COLO829 (cell line): ENCODE measurements at regions not wholly inside any gene's neighbourhood (a gene's known extent, or its start where the extent isn't known, plus 50 kb on each side); places are given as distances from the start of the nearest gene placed in this dataset.
"Not testable (repeated sequence)": the region's sequence is repeated elsewhere in the genome, so short reads cannot be mapped to it uniquely, and the experiment has no call there.

Experiments
- DNase-seq: peaks from one replicate; pipeline ENCODE4 v3.0.0; 2012; ENCODE audit warnings: low spot score

DNA sequence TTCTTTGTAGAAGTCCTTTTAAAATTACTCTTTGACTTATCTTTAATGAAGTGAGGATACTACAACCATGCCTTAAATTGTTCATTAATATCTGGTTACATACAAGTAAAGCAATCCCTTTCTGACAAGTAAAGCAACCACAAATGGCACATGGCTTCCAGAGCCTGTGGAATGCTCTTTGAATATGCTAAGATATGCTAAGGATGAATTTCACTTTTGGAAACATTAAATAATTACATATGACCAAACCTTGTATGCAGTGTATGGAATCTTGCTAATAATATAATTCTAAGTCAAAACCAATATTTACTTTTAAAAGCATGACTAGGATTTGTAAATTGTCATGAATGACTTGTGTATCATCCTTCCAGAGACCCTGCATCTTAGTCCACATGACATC, 1711.2 kb upstream of the CELF4 start:
- DNase-seq: no peak

DNA sequence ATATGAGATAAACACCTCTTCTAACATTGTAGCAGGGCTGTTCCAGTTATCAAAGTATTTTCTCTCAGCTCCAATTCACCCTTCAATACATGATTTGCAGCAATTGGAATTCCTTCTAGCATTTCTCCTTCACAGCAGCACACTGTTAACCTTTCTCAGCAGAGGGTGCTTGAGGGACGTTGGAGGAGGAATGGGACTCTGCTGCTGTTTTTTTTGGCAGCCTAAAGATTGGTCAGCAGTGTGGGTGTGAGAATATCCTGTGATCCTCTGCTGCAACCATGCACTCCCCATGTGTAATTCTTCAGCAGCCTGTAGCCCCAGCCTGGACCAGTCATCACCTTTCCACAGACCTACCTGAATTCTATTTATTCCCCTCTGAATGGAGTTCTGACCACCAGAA, 1708.9 kb upstream of the CELF4 start:
- DNase-seq: no peak

DNA sequence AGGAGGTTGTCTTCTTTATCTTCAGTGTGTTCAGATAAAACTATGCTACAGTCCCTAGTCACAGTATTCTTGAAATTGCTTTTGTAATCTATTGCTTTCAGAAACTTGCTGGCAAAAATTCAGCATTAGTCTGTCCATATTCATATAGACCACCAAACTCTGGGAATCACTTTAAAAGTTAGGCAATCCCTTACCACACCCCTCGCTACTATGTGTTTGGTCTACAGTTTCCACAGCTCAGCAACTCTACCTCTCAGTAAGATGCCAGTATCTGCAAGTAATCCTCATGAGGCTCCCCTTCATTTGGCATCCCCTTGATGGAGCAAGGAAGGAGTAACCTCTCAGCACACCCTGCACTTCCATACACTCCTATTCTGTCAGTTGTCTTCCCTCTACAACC, 1706.6 kb upstream of the CELF4 start:
- DNase-seq: no peak

DNA sequence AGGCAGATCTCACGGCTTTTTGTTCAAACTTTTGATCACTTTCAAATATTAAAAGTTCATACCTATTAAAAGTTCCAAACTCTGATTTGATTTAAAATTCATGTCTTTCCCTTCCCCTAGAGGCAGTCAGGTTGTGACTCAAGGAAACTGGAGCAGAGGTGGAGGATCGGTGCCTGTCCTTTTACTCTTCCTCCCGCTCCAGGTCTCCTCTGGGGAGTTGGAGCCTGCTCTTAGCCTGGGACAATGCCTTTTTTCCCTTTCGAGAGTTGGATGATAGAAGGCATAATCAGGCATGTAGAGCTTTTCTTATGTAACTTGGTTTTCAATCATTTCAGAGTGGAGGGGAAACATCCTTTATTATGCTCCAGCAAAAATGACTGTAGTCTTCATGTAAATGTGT, 1706.1 kb upstream of the CELF4 start:
- DNase-seq: no peak

DNA sequence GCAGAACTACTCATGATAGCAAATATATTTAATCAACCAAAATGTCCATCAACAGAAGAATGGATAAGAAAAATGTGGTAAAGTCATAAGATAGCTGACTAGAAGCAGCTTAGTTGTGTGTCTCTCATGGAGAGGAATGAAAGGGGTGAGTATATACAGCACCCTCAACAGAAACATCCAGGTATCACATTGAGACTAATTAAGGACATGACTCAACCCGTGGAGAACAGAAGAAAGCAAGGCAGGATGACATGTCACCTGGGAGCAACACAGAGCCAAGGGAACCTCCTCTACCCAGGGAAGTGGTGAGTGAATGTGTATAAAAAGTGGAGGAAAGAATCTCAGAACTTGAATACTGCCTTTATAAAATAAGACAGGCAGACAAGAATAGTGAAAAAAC, 1695.0 kb upstream of the CELF4 start:
- no peak for DNase-seq

DNA sequence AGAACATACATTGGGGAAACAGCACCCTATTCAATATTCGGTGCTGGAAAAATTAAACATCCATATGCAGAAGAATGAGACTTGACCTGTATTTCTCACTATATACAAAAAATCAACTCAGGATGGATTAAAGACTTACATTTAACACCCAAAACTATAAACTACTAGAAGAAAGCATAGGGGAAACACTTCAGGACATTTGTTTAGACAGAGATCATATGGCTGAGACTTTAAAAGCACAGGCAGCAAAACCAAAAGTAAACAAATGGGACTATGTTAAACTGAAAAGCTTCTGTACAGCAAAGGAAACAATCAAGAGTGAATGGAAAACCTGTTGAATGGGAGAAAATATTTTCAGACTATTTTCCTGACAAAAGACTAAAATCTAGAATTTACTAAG, 1694.1 kb upstream of the CELF4 start:
- no peak for DNase-seq

DNA sequence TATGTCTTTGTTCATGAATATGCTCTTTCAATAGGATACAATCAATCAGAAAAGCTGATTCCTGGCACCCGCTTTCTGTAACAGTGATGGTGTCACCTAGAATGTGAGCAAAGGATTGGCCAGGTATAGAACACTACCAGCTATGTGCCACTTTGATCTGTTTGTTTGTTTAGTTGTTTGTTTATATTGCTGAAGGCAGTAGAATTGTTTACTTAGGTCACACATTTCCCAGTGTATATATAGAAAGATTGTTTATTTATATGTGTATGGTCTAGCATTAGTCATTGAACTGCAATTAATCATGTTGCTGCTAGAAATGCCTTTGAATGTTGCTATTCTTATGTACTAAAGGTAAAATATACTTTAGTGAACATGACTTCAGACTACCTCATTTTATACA, 1678.6 kb upstream of the CELF4 start:
- DNase-seq: no peak

DNA sequence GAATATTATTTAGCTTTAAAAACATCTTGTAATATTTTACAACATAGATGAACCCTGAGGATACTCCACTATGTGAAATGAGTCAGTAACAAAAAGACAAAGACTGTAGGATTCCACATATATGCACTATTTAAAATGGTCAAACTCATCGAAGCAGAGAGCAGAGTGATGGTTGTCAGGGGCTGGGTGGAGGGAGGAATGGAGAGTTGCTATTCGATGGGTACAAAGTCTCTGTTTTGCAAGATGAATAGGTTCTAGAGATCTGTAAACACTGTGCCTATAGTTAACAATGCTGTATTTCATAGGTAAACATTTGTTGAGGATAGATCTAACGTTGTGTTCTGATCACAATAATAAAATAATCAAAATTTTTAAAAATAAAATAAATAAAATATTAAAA, 1675.9 kb upstream of the CELF4 start:
- DNase-seq: no peak

DNA sequence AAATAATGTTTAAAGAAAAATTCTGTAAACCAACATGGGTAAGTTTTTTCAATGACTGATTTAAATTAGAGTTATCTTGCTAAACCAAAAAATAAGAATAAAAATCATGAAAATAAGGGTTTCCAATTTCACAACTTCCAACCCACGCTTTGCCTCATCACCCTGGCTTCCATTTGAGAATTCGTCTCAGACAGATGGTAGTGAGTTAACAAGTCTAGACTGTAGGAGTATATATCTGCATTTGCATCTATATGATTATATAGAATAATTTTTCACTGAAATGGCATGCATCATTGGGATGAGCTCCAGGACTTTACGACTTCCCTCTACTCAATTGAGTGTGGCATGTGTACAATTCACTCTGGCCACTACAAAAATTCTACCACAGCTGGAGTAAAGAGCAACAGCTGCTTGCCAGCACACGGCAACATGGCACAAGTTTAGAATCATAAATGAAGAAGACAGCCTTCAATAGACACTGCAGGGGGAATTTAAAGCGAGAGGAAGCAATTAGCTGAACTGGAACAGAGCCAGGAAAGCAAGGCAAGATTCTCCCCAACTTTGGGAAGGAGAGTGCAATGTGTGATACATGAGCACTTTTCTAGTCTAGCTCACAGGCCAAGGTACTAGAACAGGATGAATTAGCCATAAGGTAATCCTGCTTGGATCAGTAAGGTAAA, 1673.5 kb upstream of the CELF4 start:
- DNase-seq: no peak

DNA sequence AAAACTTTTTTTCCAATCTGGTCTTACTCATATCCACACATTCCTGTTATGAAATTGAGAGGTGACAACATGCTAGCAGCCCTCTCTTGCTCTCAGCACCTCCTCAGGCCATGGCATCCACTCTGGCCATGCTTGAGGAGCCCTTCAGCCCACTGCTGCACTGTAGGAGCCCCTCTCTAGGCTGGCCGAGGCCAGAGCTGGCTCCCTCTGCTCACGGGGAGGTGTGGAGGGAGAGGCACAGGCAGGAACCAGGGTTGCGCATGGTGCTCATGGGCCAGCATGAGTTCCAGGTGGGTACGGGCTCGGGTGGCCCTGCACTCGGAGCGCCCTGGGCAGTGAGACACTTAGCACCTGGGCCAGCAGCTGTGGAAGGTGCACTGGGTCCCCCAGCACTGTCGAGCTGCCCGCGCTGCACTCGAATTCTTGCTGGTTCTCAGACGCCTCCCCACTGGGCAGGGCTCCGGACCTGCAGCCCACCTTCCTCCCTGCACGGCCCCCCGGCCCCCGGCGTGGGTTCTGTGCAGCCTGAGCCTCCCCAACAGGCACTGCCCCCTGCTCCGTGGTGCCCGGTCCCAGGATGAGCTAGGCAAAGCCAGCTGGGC, 1669.6 kb upstream of the CELF4 start:
- DNase-seq: no peak

DNA sequence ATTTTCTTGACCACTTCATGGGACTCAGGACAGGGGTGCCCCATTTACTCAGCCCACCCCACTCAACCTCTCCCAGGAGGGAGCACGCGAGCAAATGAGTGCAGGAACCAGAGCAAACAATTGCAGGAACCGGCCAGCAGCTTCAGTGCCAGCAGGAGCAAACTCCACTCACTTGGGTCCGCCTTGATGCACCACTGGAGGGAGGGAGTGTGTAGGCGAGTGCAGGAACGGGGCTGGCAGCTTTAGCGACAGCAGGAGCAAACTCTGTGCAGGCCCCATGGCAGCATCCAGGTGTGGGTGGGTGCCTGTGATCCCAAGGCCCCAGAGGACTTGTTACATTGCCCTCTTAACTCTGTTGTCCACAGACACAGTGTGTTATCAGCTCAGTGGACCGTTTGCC, 1667.3 kb upstream of the CELF4 start:
- no peak for DNase-seq

DNA sequence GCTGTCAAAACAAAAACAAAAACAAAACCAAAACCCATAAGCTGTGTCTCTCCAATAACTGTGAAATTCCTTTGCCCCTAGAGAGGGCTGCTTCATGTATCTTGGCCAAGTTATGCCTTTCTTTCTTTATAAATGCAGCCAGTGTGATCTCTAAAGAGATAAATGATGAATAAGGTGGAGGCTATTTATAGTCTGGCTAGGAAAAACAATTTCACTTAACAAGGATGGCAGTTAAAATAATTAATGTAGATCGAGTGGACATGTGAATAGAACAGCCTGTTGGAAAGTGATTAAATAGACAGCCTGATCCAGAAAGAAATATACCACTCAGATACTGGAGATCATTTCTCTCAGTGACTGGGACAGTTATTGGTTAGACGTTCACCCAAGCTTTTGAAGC, 1666.9 kb upstream of the CELF4 start:
- DNase-seq: peak; percentile 8

DNA sequence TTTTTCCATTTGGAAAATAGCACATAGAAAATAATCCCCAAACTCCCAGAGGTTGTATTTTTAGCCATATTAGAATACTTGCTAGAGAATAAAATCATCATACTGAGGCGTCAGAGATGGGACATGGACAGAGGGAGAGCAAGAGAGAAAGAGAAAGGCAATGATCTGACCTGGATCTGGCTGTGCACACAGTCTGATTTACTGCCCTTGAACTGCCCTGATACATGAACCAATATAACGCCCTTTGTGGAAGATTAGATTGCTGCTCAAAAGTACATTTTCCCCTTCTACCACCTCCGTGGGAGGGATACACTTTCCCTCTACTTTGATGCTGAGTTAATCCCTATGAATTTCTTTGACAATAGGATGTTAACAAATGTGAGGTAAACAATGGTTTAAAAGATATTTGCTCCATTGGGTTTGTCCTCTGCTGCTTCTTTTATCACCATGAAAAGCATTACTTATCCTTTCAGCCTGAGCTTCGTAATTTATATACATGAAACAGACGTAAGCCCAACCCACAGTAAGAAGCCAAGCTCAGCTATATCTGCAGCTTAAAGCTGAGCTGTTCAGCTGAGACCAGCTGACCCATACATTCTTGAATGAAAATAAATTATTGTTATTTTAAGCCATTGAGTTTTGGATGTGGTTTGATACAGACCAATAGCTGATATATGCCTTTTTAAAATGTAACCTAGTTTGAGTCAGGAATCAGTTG, 1664.6 kb upstream of the CELF4 start:
- no peak for DNase-seq

DNA sequence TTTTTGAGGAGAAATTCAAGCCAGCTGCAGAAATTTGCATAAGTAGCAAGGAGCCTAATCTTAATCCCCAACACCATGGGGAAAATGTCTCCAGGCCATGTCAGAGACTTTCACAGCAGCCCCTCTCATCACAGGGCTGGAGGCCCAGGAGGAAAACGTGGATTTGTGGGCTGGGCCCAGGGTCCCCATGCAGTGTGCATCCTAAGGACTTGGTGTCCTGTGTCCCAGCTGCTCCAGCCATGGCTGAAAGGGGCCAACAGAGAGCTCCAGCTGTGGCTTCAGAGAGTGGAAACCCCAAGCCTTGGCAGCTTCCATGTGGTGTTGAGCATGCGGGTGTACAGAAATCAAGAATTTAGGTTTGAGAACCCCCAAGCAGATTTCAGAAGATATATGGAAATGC, 1662.2 kb upstream of the CELF4 start:
- DNase-seq: not testable (repeated sequence)

DNA sequence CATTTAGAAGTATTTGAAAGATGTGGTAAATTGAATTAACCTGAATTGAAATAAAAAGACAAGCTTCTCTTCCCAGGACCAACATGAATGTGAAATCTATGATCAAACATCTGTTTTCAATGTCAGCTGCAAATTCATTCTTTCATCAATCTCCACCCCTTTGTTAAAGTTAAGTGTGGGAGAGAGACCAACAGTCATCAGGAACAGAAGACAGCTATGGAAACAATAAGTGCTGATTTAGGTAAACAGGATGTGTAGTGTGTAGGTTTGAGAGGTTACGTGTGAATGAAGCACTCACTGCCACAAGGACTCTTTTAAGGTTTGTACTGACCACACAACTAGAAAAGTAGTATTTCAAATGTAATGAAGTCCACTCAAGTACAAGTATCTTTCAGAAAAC, 1659.8 kb upstream of the CELF4 start:
- no peak for DNase-seq

DNA sequence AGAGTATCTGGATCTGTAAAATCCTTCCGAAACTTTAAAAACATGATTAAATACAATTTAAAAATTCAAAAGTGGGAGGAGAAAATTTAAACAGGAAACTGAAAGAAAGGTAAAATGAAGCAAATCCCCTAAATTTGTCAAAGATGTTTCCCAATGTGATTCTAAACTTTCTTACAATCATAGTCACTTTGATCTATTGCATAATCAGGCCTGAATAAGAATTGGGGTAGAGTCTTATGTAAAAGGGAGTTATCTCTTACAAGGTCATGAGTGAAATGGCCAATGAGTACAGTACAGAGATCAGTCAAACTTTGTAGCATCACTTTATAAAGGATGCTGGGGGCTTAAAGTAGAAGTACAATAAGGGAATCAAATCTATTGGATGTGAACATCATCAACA, 1657.7 kb upstream of the CELF4 start:
- DNase-seq: no peak

DNA sequence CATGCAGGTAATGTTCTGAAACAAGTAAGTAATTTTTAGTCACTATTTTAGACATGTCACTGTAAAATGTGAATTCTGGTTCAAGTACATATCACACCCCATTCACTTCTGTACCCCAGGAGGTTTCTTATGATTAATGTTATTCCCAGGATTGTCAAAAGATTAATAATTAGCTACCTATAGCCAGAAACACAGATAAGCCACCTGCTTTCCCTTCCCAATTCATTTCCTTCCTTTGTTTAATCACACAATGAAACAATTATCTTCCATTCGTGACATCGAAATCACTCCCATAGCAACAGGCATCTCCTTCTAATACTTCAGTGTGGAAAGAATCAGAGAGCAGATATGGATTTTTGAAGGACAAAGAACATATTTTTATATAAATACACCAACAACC, 1650.3 kb upstream of the CELF4 start:
- no peak for DNase-seq

DNA sequence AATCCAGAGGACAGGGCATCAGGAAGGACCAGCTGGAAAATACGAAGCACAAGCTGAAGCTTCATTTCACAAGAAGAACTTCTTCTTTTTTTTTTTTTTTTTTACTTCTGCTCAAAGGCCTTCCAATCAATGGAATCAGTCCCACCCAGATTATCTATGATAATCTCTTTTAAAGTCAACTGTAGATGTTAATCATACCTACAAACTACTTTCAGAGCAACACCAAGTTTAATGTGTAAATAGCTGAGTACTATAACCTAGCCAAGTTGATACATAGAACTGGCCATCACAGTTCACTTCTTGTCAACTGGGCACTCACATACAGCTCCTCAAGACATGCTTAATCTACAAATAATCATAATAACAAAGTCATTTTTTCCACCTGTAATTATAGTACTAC, 1645.9 kb upstream of the CELF4 start:
- DNase-seq: no peak

DNA sequence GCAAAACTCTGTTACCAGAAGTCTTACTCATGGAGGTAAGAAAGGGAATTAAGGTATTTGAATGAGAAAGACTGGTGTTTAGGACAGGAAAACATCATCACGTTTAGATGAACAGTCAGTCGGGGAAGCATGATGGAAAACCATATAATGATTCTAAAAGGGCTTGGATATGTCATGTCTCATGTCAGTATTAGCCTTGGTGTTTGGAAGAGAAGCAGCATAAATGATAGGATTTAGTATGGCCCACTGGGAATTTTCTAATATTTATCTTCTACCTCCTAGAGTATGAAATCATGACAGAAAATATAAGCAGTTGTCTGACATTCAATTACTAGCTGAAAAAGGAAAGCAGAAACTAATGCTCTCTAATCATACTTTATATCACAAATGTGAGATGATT, 1643.6 kb upstream of the CELF4 start:
- DNase-seq: no peak

DNA sequence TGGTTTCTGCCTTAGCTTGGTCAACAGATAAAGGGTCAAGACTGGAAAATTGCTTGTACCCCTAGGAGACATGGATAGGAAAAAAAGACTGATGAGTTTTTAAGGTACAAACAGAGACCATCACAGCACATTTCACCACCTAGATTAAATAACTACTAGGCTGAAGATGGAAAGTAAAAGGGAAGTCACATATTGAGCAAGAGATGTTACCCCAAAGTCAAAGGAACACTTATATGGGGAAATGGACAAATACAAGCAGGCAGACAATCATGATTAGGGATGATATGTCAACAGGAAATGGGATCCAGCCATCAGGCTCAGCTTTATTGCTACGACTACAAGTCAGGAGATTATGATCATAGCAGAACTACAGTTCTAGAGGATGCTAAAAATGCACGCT, 1643.1 kb upstream of the CELF4 start:
- no peak for DNase-seq

DNA sequence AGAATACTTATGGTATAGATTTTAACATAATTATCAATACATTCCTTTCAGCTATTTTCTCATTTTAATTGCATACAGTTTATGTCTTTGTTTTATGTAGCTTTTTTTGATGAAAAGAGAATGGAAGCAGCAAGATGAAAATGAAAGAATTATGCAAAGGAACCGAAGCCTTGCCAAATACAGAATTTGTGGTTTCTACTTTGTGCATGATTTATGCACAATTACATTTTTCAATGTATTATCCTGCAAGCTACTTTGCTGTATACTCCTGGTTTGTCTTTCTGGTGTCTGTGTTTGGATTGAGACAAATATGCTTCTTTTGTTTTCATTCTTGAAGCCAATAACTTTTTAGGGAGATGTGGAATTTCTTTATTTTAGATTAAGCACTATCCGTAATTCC, 1642.6 kb upstream of the CELF4 start:
- no peak for DNase-seq

DNA sequence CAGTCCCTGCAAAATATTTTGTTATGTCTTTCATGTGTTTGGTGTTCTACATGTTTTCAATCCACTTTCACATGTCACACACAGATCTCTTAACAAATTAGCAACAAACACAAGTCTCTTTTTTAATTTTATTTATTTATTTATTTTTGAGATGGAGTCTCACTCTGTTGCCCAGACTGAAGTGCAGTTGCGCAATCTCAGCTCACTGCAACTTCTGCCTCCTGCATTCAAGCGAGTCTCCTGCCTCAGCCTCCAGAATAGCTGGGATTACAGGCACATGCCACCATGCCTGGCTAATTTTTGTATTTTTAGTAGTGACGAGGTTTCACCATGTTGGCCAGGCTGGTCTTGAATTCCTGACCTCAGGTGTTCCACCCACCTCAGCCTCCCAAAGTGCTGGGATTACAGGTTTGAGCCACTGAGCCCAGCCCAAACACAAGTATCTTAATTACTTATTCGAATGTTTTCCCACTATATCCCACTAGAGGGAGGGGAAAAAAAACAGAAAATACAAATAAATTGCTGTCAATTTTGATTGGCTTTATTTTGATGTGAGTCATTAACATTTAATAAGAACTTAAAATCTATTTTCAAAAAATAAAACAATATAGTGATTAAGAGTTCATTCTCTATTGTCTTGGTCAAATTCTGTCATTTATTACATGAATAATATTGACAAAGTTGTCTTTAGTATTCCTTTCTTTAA, 1641.0 kb upstream of the CELF4 start:
- not testable (repeated sequence) for DNase-seq

DNA sequence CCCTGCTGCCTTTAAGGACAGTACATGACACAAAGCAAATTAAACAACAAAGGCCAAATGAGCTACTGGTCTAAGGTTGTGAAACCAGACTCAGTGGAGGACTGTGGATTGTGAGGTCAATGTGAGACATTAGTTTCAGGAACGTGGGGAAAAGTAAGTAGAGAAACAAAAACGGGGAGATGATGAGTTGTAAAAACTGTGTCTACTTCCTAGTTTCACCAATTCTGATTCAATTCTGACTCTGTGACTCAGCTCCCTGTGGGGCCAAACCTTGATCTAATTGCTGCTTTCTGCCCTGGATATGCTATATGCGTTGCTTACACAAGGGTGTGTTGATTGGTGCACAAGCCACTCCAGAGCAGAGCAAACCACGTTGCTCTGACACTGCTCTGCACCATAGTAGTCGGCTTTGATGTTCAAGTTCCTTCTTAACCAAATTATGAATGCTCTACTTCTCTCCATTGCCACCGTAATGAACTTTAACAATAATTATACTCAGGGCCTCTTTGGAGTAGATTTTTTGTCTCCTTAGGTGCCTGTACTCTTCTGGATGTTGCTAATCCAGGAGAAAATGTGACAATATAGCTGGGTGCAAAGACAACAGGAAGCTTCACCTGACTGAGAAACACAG, 1640.1 kb upstream of the CELF4 start:
- no peak for DNase-seq
